GM18499 (cell line): ENCODE measurements at regions not wholly inside any gene's neighbourhood (a gene's known extent, or its start where the extent isn't known, plus 50 kb on each side); places are given as distances from the start of the nearest gene placed in this dataset.
"Not testable (repeated sequence)": the region's sequence is repeated elsewhere in the genome, so short reads cannot be mapped to it uniquely, and the experiment has no call there.

Source experiments
- ATAC-seq: cut with Tn5 transposase; IDR thresholded peaks from one replicate; pipeline ENCODE4 v1.9.1; 2021; ENCODE audit warnings: moderate number of reproducible peaks; ENCODE audit not compliant: insufficient read depth, unreplicated experiment

DNA sequence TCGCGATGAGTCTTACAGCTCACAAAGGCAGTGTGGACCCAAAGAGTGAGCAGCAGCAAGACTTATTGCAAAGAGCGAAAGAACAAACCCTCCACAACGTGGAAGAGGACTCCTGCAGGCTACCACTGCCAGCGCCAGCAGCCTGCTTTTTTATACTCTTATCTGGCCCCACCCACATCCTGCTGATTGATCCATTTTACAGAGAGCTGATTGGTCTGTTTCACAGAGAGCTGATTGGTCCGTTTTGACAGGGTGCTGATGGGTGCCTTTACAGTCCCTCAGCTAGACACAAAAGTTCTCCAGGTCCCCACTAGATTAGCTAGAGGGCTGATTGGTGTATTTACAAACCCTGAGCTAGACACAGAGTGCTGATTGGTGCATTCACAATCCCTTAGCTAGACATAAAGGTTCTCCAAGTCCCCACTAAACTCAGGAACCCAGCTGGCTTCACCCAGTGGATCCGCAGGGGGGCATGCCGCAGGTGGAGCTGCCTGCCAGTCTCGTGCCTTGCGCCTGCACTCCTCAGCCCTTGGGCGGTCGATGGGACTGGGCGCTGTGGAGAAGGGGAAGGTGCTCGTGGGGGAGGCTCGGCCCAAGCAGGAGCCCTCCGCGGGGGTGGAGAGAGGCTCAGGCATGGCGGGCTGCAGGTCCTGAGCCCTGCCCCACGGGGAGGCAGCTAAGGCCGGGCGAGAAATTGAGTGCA, 75.7 kb downstream of the QDPR start:
- not testable (repeated sequence) for ATAC-seq

GRCh38 chr4:17433827-17434226, 78.1 kb downstream of the QDPR start:
- ATAC-seq: no peak

GRCh38 chr4:17427991-17428390, 83.9 kb downstream of the QDPR start:
- ATAC-seq: no peak

GRCh38 chr4:17426222-17426621, 85.7 kb downstream of the QDPR start:
- no peak for ATAC-seq

GRCh38 chr4:17418010-17418409, 93.9 kb downstream of the QDPR start:
- no peak for ATAC-seq

DNA sequence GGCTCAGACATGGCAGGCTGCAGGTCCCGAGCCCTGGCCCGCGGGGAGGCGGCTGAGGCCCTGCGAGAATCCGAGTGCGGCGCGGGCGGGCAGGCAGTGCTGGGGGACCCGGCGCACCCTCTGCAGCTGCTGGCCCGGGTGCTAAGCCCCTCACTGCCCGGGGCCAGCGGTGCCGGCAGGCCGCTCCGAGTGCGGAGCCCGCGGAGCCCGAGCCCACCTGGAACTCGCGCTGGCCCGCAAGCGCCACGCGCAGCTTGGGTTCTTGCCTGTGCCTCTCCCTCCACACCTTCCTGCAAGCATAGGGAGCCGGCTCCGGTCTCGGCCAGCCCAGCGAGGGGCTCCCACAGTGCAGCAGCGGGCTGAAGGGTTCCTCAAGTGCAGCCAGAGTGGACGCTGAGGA, 97.5 kb downstream of the QDPR start:
- no peak for ATAC-seq

DNA sequence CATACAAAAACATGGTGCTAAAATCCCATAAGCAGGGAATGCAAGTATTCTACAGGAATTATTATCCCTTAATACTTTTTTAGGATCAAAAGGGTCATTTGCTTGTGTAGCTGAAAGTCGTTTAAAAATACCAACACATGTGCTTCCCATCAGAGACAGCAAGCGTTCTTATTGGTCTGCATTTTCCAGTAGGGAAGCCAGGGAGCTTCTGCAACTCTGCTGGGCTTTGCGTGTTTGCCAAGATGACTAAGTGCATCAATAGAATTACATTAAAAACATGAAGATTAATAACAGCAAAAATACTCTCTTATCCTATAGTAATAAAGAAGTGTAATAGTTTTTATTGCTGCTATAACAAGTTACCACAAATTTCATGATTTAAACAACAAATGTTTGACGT, 111.2 kb downstream of the QDPR start:
- ATAC-seq: no peak

- ATAC-seq: no peak
Observed at GRCh38 chr4:17398805-17399204, 113.1 kb downstream of the QDPR start.

DNA sequence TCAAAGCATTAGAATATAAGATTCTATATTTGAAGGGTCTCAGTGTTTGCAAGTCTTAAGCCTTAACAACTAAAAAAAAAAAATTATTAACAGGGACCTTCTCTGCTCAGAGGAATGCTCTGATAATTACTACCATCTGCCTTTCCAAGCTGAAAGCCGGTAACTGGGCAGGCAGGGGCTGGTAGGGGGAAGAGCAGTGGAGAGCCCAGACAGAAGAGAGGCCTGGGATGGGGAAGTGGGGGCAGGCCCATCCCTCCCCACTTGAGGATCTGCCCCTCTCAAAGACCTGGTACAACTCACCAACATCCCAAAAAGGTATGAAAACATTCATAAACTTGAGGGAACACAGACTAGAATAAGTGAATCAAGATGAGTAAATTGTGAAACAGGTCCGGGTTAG, 113.9 kb downstream of the QDPR start:
- no peak for ATAC-seq

GRCh38 chr4:17397611-17398010, 114.3 kb downstream of the QDPR start:
- ATAC-seq: no peak

GRCh38 chr4:17385403-17385802, 126.5 kb downstream of the QDPR start:
- ATAC-seq: peak; percentile 35

GRCh38 chr4:17380347-17380746, 131.5 kb downstream of the QDPR start:
- no peak for ATAC-seq

- no peak for ATAC-seq
Observed at GRCh38 chr4:17376205-17376604, 135.7 kb downstream of the QDPR start.

DNA sequence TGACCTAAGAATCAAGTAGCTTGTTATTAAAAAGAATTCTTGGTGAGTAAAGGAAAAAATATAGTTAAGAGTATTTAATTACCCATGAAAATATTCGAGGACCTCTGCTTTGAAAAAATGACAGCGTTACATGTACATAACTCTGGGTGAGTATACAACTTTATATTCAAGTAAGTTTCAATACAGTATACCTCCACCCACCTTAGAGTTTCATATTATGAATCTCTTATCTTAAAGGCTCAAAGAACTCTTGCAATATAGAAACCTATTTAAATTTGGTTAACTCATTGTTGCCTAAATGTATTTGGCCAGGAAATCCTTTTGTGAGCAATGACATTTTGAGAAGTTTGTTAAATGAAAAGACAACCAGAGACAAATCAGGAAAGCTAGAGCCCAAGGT, 138.2 kb downstream of the QDPR start:
- no peak for ATAC-seq

GRCh38 chr4:17370818-17371217, 141.1 kb downstream of the QDPR start:
- no peak for ATAC-seq

DNA sequence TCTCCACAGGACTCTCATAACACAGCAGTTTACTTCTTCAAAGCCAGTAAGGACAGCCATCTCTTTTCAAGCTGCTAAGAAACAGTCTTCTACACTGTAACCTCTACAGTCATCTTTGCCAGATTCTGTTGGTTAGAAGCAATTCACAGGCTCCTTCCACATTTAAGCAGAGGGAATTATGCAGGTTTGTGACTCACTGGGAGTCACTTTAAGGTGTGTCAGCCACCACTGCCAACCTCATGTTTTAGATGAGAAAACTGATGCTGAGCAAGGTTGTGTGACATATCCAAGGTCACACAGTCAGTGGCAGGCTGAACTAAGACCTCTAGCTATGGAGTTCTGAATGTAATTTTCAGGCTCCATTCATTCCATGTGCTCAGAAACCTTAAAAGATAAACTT, 143.5 kb downstream of the QDPR start:
- no peak for ATAC-seq

DNA sequence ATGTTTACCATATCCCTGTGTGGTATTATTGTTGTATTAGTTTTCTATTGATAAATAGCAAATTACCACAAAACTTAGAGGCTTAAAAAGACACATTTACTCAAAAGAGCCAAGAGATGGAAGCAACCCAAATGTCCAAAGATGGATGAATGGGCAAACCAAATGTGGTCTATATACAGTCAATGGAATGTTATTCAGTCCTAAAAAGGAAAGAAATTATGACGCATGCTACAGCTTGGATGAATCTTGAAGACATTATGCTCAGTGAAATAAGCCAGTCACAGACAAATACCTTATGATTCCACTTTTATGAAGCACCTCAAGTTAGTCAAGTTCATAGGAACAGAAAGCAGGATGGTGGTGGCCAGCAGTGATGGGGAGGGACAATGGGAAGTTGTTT, 144.7 kb downstream of the QDPR start:
- ATAC-seq: no peak

DNA sequence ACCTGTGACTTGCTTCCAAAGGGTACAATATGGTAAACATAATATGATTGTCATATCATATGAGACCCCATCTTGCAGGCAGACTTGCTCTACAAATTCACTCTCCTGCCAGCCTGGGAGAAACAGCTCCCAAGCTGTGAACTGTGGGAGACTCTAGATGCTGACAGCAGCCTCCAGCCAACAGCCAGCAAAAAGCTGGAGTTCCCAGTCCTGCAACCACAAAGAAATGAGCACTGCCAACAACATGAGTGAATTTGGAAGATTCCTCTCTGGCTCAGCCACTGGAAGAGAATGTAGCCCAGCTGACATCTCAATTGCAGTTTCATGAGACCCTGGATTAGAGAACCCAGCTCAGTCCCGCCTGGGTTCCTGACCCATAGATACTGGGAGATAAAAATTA, 145.4 kb downstream of the QDPR start:
- ATAC-seq: no peak

GRCh38 chr4:17362430-17362829, 149.5 kb downstream of the QDPR start:
- no peak for ATAC-seq

- ATAC-seq: no peak
Observed at GRCh38 chr4:17358241-17358640, 153.6 kb downstream of the QDPR start.

- ATAC-seq: no peak
Observed at GRCh38 chr4:17356926-17357325, 155.0 kb downstream of the QDPR start.

DNA sequence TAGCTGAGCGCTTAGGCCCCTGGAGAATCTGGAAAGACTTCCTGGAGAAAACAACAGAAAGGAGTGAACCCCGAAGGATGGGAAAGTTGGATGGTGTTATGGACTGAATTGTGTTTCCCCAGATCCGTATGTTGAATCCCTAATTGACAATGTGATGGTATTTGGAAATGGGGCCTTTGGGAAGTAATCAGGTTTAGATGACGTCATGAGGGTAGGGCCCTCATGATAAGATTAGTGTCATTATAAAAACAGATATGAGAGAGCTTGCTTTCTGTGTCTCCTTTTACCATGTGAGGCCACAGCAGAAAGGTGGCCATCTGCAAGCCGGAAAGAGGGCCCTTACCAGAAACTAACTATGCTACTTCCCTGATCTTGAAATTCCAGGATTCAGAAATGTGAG, 159.5 kb downstream of the QDPR start:
- no peak for ATAC-seq

GRCh38 chr4:17347445-17347844, 164.4 kb downstream of the QDPR start:
- no peak for ATAC-seq
